Left colon (tissue), 2 donors: ENCODE measurements at regions not wholly inside any gene's neighbourhood (a gene's known extent, or its start where the extent isn't known, plus 50 kb on each side); places are given as distances from the start of the nearest gene placed in this dataset.
A peak's percentile ranks its signal among the peaks of the same experiment; 100 is the strongest.

ENCODE experiments used
- ATAC-seq: fragments of 200-7000 bp; cut with Tn5 transposase; one replicate; pipeline ENCODE4 v1.9.1; 2020; ENCODE audit warnings: mild to moderate bottlenecking, moderate library complexity
- DNase-seq, 2 donors: peaks; one replicate each; pipeline ENCODE4 v3.0.0-alpha.2; 2020
- intact Hi-C, 2 donors: fragments of 100-400 bp; cut with DNase I in 1 of 2; cut with micrococcal nuclease in 1 of 2; formaldehyde crosslinking; loops; one replicate each; pipeline versions ENCODE4 v1.11.2 to v1.14.0; 2022; cut with DNase I, micrococcal nuclease
- donor health status: DM: no; HTN: no; CAD: no.
- donor health status: DM: yes; HTN: yes; CAD: no.

- ATAC-seq (no peak), DNase-seq (no peak)
- intact Hi-C loops, result no loop called here
These were observed 161.7 kb downstream of the OPA1 start for GRCh38 chr3:193754719-193755118.

DNA sequence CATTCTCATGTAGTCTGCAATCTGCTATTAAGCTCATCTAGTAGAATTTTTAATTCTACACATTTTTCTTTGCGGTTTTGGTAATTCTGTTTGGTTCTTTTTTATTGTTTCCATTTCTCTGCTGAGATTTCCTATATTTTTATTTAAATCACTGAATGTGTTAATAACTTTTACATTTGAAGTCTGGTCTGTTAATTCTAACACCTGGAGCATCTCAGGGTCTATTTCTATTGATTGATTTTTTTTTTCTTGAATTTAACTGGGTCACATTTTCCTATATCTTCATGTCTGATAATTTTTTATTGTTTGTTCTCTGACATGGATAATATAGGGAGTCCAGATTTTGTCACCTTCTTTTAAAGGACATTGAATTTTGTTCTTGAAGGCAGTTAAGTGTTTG lies 163.5 kb downstream of the OPA1 start:
- intact Hi-C loops, result no loop called here
- ATAC-seq (no peak), DNase-seq (no peak)

DNA sequence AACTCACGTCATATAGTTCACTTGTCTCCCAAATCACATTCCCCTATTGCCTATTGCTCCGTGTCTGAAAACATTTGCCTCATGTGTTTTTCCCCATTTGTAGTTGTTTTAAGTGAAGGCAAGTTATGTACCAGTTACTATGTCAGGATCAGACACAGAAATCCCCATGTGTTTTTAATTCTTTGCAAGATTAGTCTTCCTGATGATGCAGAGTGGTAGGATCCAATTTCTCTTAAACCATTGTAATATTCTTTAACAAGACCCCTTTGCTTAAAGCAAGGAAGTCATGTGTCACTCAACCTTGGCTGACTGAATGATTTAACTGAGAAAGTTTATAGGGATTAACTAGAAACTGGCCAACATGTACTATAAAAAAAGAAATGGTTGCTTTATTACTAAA lies 164.4 kb downstream of the OPA1 start:
- intact Hi-C loops, result no loop called here
- ATAC-seq (no peak), DNase-seq (no peak)

DNA sequence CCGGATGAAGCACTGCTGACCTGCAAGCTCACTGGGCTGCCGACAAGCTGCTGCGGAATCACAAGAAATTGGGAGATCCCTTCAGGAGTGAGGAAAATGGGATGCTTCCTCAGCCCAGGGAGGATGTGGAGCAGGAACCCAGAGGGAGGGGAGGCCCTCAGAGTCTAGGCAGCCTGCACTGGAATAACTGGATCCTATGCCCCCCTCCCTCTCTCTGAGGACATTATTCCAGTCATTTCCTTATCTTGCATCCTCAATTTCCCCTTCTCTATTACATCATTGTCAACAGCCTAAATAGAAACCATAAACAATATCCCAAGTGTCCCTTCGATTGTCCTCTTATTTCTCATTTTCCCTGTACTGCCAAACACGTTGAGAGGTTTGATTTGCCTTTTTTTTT lies 169.0 kb downstream of the OPA1 start:
- DNase-seq (no peak), ATAC-seq (no peak)
- intact Hi-C loops, result no loop called here

GRCh38 chr3:193762657-193763056 lies 169.6 kb downstream of the OPA1 start:
- ATAC-seq, result no peak
- intact Hi-C loops, result no loop called here
- no peak for DNase-seq

GRCh38 chr3:193764959-193765358 lies 172.0 kb downstream of the OPA1 start:
- no peak for DNase-seq
- intact Hi-C loops, result no loop called here
- no peak for ATAC-seq

DNA sequence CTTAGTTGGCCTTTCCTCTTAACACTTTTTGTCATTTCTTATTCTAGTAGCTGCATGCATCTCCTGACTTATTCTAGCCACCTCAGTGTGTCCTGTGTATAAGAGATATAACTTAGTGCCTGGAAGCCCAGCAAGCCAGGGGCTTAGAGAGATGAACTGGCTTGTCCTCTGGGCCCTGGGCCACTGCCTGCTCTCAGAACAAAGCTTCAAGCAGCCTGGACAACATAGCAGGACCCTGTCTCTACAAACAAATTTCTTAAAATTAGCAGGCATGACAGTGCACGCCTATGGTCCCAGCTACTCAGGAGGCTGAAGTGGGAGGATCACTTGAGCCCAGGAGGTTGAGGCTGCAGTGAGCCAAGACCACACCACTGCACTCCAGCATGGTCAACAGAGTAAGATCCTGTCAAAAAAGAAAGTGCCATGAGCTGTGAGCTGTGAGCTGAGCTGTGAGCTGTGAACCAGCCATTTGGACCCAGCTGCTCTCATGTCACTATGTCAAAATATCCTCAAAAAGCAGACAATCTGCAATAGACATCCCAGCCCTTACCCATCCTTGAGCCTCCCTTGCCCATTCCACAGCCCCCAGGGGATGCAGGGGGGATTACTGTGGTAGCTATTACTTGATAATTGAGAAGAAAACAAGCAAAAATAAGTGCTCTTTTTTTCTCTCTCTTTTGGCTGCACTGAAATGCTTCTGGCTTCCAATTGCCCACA lies 174.5 kb downstream of the OPA1 start:
- DNase-seq, result no peak
- ATAC-seq, result no peak
- intact Hi-C loops, result no loop called here

DNA sequence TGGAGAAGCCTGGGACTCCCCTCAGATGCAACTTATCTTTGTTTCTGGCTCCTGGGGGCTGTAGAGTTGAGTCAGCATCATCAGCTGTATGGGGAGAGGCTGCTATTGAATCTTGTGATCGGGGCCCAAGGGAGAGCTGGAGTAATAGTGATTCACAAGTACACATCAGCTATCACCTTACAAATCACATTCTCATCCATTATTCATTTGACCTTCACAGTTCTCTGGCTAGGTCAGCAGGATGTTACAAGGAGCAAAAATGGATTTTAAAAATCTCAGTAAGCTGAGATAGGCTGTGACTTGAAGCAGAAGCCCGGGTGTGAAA lies 175.0 kb downstream of the OPA1 start:
- DNase-seq (no peak), ATAC-seq (no peak)
- intact Hi-C loops, result no loop called here

DNA sequence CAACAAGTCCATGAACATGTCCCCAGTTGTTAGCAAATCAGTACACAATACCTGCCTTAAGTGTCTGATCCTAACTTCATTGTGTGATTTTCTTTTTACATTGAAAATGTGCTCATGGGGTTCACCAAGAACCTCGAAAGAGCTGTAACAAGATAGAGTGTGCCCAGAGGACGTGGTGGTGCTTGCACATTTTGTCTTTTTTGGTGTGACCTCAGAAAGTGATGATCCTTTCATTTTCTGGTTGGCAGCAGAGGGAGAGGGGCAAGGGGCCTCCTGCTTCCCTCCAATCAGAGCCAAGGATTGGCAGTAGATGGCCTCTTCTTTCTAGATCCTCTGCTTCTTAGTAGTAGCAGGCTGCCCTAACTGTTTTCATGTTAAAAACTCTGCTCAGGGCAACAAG lies 176.4 kb downstream of the OPA1 start:
- ATAC-seq (no peak), DNase-seq (no peak)
- intact Hi-C loops, result no loop called here

- no peak for DNase-seq
- ATAC-seq, result no peak
- intact Hi-C loops, result no loop called here
These were observed 178.1 kb downstream of the OPA1 start for GRCh38 chr3:193771011-193771652.

DNA sequence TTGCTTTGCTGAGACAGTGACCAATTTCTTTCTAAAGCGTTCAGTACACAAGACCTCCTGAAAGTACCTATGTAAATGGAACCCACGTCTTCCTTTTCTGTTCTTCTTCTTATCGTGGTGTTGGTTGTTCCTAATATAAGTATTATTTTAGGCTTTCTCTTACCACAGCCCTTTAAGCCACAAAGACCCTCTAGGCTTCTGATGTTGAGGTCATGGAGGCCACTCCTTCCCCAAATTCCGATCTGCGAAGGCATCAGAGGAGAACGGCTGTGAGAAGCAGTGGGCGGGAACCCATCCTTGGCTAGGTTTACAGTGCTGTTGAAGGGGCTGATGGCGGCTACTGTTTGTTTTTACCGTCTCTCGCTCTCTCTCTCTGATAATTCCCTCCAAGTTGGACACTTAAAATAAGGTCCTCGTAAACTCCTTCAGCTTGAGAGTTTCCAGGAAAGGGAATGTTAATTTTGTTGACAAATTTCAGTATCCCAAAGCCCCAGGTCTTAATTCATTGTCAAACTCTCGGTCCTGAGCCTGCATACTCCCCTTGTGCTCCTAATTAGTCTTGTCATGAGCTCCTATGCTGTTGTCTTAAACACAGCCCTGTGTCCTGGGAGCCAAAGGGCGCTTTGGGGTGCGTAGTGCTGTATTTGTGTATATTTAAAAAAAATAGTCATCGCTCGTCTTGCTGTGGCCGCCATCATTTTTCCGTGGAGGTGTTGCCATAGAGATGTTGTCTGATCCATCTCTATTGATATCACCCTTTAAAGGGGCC lies 178.8 kb downstream of the OPA1 start:
- intact Hi-C loops, result no loop called here
- ATAC-seq, result no peak
- no peak for DNase-seq

DNA sequence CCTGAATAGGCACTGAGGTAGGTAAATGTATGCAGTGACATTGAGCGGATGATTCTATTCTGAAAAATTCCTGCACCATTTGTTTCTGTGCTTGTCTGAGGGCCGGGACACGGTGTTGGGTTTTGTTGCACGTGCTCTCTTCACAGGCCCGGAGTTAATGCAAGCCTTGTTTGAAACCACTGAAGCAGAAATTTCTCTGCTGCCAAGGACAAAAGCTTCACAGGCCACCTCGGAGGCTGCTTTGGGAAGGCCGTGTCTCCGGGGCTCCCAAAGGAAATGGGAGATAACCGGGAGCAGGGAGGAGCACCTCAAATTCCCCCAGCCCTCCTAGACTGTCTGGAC lies 179.4 kb downstream of the OPA1 start:
- intact Hi-C loops, result no loop called here
- ATAC-seq (no peak), DNase-seq (no peak)

- intact Hi-C loops, result no loop called here
- ATAC-seq (no peak), DNase-seq (no peak)
These were observed 180.5 kb downstream of the OPA1 start for GRCh38 chr3:193773266-193774220.

- intact Hi-C loops, result no loop called here
- ATAC-seq, result no peak
- DNase-seq, result no peak
These were observed 181.4 kb downstream of the OPA1 start for GRCh38 chr3:193774272-193774915.

GRCh38 chr3:193774916-193775285 lies 181.9 kb downstream of the OPA1 start:
- no peak for DNase-seq
- intact Hi-C loops, result no loop called here
- no peak for ATAC-seq

DNA sequence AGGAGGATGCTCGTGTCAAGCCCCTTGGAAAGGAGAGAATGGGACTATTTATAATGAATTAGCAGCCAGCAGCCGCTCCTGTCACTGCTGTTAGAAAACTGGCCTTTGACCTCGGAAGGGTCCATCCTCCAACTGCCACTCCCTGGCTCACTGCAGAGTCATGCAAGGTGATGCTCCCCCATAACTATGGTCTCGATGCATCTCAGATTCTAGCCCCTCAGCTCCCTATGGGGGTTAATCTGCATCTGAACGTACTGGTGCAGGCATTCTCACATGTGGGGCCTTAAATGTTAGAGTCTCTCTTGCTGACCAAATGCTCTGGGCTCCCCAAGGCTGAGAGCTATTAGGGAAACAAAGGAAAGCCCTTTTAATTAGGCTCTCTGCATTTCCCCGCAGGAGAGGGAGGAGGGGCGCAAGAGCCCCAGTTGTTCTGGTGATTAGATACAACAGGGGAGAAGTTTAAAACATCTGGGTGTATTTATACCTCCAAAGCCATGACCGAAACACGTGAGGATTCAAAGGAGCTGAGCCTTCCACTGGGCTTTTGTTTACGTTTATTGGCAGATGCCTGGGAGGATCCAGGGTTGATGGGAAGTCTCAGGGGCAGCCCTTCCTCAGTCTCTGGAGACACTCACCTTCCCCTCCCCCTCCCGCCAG lies 182.5 kb downstream of the OPA1 start:
- DNase-seq, result no peak

GRCh38 chr3:193776626-193777358 lies 183.8 kb downstream of the OPA1 start:
- DNase-seq (no peak), ATAC-seq (no peak)
- intact Hi-C loops, result no loop called here

More for the DNA sequence above, 182.5 kb downstream of the OPA1 start:
- no peak for ATAC-seq
- intact Hi-C loops, result no loop called here

DNA sequence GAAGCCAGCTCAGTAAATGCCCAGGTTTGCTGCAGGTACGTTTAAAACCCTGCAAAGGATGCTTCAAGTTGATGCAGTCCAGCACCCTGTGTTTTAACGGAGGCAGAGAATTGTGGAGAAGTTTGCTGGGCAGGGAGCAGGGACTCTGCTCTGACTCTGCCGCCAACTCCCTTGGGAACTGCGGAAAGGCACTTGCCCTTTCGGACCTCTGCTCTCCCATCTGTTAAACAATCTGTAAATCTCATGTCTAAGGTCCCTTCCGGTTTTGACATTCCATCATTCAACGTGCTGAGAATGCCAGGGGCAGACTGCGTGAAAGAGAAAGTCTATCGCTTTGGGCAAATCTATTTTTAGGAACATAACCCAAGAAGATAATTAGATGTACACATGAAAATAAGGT lies 184.5 kb downstream of the OPA1 start:
- DNase-seq (peak; percentile 36 to 47), ATAC-seq (peak; percentile 72)
- intact Hi-C loops, result no loop called here
